ENCODE measurements at regions not wholly inside any gene's neighbourhood (a gene's known extent, or its start where the extent isn't known, plus 50 kb on each side); places are given as distances from the start of the nearest gene placed in this dataset.

- no peak for TF ChIP-seq CTCF (IDR thresholded peaks at IDR 0.05; ENCODE audit: control extremely low read depth, extremely low read depth, low read depth, missing control alignments)
- POLR2A ChIA-PET: no interaction called here
- CTCF ChIA-PET: no interaction called here
- DNase-seq (ENCODE audit: extremely low spot score): no peak
These were observed 161.5 kb downstream of the ARRDC4 start for GRCh38 chr15:98121957-98122356.

GRCh38 chr15:98123297-98123696 lies 162.8 kb downstream of the ARRDC4 start:
- POLR2A ChIA-PET: no interaction called here
- CTCF ChIA-PET: no interaction called here
- no peak for TF ChIP-seq CTCF (IDR thresholded peaks at IDR 0.05; ENCODE audit: control extremely low read depth, extremely low read depth, low read depth, missing control alignments)
- DNase-seq (ENCODE audit: extremely low spot score): no peak

GRCh38 chr15:98123834-98124233 lies 163.3 kb downstream of the ARRDC4 start:
- no peak for DNase-seq (ENCODE audit: extremely low spot score)
- no peak for TF ChIP-seq CTCF (IDR thresholded peaks at IDR 0.05; ENCODE audit: control extremely low read depth, extremely low read depth, low read depth, missing control alignments)
- ChIA-PET POLR2A (no interaction called here), CTCF (no interaction called here)

- TF ChIP-seq CTCF (IDR thresholded peaks at IDR 0.05; ENCODE audit: control extremely low read depth, extremely low read depth, low read depth, missing control alignments): no peak
- ChIA-PET POLR2A (no interaction called here), CTCF (no interaction called here)
- no peak for DNase-seq (ENCODE audit: extremely low spot score)
These were observed 164.1 kb downstream of the ARRDC4 start for GRCh38 chr15:98124581-98124980.

GRCh38 chr15:98126326-98127085 lies 166.0 kb downstream of the ARRDC4 start:
- POLR2A ChIA-PET: no interaction called here
- CTCF ChIA-PET: no interaction called here
- TF ChIP-seq CTCF (IDR thresholded peaks at IDR 0.05; ENCODE audit: control extremely low read depth, extremely low read depth, low read depth, missing control alignments): no peak
- DNase-seq (ENCODE audit: extremely low spot score): no peak

GRCh38 chr15:98127586-98127985 lies 167.1 kb downstream of the ARRDC4 start:
- TF ChIP-seq CTCF (IDR thresholded peaks at IDR 0.05; ENCODE audit: control extremely low read depth, extremely low read depth, low read depth, missing control alignments): no peak
- POLR2A ChIA-PET: no interaction called here
- no peak for DNase-seq (ENCODE audit: extremely low spot score)
- CTCF ChIA-PET: no interaction called here

Data from GM10248 (cell line).